SJSA1 (cell line): ENCODE measurements at regions not wholly inside any gene's neighbourhood (a gene's known extent, or its start where the extent isn't known, plus 50 kb on each side); places are given as distances from the start of the nearest gene placed in this dataset.

Experiments
- DNase-seq, 2 experiments: peaks; one replicate each; pipeline ENCODE4 v3.0.0-alpha.2; 2015 to 2020; ENCODE audit warnings: low spot score in 2 of 2, low read depth in 1 of 2
- H3K27ac ChIP-seq: fragments of 250-450 bp; sonication (Bioruptor Pico); 2 replicates; pipeline ENCODE4 v1.5.1; 2020; ENCODE audit warnings: mild to moderate bottlenecking, moderate library complexity
- H3K27me3 ChIP-seq: fragments of 250-450 bp; sonication (Bioruptor Pico); replicated peaks from 2 replicates; pipeline ENCODE4 v1.5.1; 2020; ENCODE audit warnings: mild to moderate bottlenecking, moderate library complexity
- H3K36me3 ChIP-seq: fragments of 250-450 bp; sonication (Bioruptor Pico); 2 replicates; pipeline ENCODE4 v1.5.1; 2020; ENCODE audit warnings: mild to moderate bottlenecking
- H3K4me1 ChIP-seq: fragments of 250-450 bp; sonication (Bioruptor Pico); replicated peaks from 2 replicates; pipeline ENCODE4 v1.6.1; 2021; ENCODE audit warnings: mild to moderate bottlenecking
- H3K4me3 ChIP-seq: fragments of 250-450 bp; sonication (Bioruptor Pico); 2 replicates; pipeline ENCODE4 v1.5.1; 2020; ENCODE audit warnings: mild to moderate bottlenecking
- H3K9me3 ChIP-seq: fragments of 250-450 bp; sonication (Bioruptor Pico); replicated peaks from 2 replicates; pipeline ENCODE4 v1.5.1; 2020; ENCODE audit warnings: mild to moderate bottlenecking

DNA sequence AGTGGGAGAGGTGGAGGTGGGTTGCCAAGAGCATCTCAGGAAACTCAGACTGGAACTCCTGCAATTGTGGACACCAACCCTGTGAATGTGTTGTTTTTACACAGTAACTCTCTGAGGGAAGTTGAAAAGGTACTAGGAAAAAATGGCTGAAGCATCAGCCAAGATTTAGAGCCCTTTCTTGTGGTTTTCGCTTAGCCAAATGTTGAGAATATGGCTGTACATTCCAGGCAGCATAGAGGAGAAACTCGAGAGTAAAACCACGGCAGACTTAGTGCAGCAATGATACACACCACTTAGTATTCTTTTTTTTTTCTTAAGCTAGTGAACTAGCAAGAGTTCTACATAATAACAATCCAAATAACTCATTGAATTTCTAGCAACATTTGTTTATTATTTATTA is 309.7 kb upstream of the MTNR1B start:
- Histone ChIP-seq H3K36me3 (no peaks in the 10 kb centered on the region), H3K4me1 (no peaks in the 10 kb centered on the region), H3K27ac (no peak overlapping the region), H3K4me3 (no peak overlapping the region), H3K9me3 (no peaks in the 10 kb centered on the region), H3K27me3 (no peaks in the 10 kb centered on the region)
- DNase-seq: no peak

DNA sequence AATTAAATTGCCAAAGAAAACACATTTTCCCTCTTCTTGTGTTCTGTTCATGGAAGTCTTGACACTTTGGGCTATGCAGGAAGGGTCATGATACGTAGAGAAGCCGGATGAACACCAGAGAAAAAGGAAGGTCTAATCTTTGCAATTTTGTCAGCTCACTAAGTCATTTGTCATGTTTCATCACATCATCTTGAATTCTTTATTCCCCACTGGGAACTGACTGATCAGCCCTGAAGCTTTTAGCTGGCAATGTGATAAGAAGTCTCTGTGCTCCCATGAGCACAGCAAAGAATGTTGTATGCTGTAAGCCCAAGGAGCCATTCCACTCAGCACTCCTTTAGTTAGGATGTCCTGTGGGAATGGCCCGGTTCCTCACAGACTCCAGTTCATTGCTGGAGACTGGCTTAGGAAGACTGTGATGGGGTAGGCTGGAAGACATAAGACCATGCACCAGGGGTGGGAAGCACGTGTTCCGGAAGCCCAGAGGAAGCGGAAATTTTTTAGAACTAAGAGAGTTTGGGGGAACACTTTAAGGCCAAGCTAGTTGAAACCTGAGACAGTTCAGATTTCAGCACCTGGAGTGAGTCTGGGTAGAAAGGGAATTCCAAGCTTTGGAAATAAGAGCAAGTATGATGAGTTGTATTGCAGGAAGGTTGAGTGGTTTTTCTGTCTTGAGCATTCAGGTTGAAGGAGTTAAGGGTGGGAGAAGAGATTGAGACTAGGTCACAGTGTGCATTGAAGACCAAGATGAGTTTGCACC is 306.7 kb upstream of the MTNR1B start:
- no peak for DNase-seq
- Histone ChIP-seq H3K36me3 (no peaks in the 10 kb centered on the region), H3K9me3 (no peaks in the 10 kb centered on the region), H3K27ac (no peak overlapping the region), H3K4me3 (no peak overlapping the region), H3K4me1 (no peaks in the 10 kb centered on the region), H3K27me3 (no peaks in the 10 kb centered on the region)

DNA sequence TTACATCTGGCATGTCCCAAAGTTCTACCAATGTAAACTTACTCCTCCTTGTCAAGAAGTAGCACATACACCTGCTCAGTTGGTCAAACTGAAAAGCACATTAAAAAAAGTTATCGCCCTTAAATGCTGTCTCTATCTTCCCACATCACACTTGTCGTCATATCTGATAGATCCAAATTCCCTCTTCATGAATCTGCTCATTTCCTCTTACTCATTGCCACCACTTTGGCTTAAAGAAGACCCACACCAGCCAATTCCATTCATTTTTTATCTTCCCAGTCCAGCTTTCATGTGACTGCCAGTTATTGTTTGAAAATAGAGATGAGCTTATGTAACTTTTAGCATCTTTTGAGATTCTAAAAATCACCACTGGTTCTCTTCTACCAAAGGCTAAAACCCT is 305.9 kb upstream of the MTNR1B start:
- no peaks in the 10 kb centered on the region for H3K27me3 ChIP-seq
- DNase-seq: no peak
- H3K4me1 ChIP-seq: no peaks in the 10 kb centered on the region
- no peaks in the 10 kb centered on the region for H3K36me3 ChIP-seq
- H3K4me3 ChIP-seq: no peak overlapping the region
- H3K9me3 ChIP-seq: no peaks in the 10 kb centered on the region
- H3K27ac ChIP-seq: no peak overlapping the region

DNA sequence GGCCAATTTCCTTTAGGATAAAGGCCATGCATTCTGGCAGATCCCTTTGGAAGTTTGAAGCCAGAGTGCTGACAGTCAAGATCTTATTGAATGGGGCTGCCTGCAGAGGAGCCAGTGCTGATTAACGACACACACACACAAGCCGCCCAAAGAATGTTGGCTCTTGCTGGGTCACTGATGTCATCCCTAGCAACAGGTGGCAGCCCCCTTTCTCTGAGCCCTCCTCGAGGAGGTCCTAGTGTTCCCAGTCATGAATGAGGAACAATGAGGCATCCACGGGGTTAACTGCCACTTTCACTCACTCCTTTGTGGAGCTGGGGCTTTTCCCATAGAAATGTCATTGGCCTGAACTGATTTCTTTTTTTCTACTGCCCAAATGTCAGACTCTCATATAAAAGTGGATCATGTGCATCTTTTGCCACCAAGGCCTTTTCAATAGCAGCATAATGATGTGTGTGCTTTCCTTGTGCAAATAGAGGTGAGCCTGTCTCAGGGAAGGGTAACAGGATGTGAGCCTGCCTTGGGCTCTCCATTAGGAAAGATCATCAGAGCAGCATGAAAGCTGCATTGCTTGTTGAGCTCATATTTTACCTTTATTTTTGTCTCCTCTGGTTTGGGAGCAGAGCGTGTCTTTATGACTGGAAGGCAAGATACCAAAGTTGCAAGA is 301.8 kb upstream of the MTNR1B start:
- Histone ChIP-seq H3K36me3 (no peaks in the 10 kb centered on the region), H3K9me3 (no peaks in the 10 kb centered on the region), H3K4me3 (no peak overlapping the region), H3K4me1 (no peaks in the 10 kb centered on the region), H3K27ac (no peak overlapping the region), H3K27me3 (no peaks in the 10 kb centered on the region)
- no peak for DNase-seq

DNA sequence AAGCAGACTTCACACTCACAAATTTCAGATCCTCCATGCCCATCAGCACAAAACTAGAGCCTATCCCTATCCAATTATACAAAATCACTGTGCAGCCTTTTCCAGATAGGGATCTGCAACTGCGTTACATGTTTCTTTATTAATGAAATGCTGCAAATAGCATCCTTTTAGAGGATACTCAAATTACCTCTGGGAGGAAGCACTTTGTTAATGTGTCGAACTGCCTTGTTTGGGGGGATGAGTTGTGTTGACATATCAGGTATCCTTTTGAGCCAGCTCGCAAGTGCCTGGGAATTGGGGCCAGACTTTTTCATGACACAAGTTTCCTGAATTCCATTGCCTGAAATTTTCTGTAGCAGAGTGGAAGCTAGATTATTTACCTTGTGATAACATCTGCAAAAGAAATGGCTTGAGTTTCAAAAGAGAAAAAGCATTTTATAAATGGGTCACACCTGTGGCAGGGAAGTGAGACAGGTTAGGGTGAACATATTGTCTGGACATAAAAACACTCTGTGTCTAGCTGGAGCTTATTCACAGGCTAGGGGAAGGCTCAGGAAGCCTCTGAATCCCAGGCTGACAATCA is 299.1 kb upstream of the MTNR1B start:
- DNase-seq: no peak
- Histone ChIP-seq H3K36me3 (no peaks in the 10 kb centered on the region), H3K9me3 (no peaks in the 10 kb centered on the region), H3K4me1 (no peaks in the 10 kb centered on the region), H3K27me3 (no peaks in the 10 kb centered on the region), H3K27ac (no peak overlapping the region), H3K4me3 (no peak overlapping the region)

DNA sequence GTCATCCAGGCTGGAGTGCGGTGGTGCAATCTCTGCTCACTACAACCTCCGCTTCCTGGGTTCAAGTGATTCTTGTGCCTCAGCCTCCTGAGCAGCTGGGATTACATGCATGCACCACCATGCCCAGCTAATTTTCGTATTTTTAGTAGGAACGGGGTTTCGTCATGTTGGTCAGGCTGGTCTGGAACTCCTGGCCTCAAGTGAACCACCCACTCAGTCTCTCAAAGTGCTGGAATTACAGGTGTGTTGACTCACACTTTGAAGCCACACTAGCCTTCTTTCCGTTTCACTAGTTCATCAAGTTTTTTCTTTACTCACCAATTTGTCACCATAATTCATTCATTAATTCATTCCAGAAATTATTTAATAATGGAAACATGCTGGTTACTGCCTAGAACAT is 298.4 kb upstream of the MTNR1B start:
- Histone ChIP-seq H3K4me3 (no peak overlapping the region), H3K4me1 (no peaks in the 10 kb centered on the region), H3K36me3 (no peaks in the 10 kb centered on the region), H3K27ac (no peak overlapping the region), H3K9me3 (no peaks in the 10 kb centered on the region), H3K27me3 (no peaks in the 10 kb centered on the region)
- no peak for DNase-seq

DNA sequence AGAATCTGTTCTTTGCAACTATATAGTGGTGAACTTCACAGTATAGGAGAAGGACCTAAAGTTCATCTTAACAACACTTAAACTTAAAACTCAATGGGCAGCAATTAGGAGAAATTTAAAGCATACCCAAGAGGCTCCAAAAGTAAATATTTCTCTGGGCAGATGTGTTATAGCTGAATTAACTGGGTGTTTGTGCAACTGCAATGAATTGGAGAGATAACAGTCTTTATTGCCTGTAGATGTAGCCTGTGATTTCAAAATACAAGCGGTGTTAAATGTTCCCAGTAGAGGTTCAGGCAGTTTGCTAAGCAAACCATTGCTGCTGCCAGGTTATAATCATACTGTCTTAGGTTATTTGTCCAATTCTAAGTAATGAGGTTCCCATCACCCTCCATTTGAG is 294.1 kb upstream of the MTNR1B start:
- Histone ChIP-seq H3K27ac (no peak overlapping the region), H3K9me3 (no peaks in the 10 kb centered on the region), H3K36me3 (no peaks in the 10 kb centered on the region), H3K4me3 (no peak overlapping the region), H3K27me3 (no peaks in the 10 kb centered on the region), H3K4me1 (no peaks in the 10 kb centered on the region)
- DNase-seq: no peak

DNA sequence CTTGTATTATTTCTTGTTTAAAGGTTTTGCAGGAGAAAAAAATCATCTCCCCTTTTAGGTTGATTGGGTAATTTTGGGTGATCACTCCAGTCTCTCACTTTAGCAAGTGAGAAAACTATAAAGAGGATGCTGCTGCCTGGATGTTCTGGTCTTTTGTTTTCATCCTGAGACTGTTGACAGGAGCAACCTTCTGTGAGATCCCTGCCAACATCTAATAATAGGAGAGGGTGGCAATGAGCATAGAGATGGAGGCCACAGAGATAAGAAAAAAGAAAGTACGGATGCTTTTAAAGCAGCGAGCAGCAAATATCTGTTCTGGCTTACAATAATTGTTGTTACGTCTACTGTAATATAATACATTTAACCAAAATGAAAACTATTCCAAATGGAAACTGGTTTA is 293.6 kb upstream of the MTNR1B start:
- H3K4me1 ChIP-seq: no peaks in the 10 kb centered on the region
- H3K36me3 ChIP-seq: no peaks in the 10 kb centered on the region
- no peak overlapping the region for H3K27ac ChIP-seq
- no peaks in the 10 kb centered on the region for H3K27me3 ChIP-seq
- no peak for DNase-seq
- no peaks in the 10 kb centered on the region for H3K9me3 ChIP-seq
- H3K4me3 ChIP-seq: no peak overlapping the region

DNA sequence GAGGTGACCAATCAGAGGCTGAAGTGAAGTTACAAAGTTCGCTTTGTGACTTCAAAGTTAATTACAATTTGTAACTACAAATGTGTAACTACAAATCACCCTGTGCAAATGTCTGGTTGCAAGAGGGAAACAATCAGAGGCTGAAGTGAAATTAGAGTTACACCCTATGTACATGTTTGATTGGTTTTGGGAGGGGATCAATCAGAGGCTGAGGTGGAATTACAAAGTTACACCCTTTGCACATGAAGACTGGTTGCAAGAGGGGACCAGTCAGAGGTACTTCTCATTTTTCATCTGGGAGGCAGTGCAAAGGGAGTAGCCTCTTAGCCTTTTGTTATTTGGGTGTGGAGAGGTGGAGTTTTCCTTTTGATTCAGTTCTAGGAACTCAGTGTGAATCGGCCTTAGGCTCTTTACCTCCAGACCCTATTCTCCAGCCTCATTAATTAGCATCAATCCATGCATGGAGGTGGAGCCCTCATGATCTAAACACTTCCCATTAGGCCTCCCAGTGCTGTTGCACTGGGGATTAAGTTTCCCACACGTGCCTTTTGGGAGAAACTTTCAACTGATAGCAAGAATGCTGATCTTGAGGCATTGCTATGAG is 291.3 kb upstream of the MTNR1B start:
- H3K36me3 ChIP-seq: no peaks in the 10 kb centered on the region
- no peak for DNase-seq
- H3K4me3 ChIP-seq: no peak overlapping the region
- H3K4me1 ChIP-seq: no peaks in the 10 kb centered on the region
- no peak overlapping the region for H3K27ac ChIP-seq
- H3K27me3 ChIP-seq: no peaks in the 10 kb centered on the region
- H3K9me3 ChIP-seq: no peaks in the 10 kb centered on the region

DNA sequence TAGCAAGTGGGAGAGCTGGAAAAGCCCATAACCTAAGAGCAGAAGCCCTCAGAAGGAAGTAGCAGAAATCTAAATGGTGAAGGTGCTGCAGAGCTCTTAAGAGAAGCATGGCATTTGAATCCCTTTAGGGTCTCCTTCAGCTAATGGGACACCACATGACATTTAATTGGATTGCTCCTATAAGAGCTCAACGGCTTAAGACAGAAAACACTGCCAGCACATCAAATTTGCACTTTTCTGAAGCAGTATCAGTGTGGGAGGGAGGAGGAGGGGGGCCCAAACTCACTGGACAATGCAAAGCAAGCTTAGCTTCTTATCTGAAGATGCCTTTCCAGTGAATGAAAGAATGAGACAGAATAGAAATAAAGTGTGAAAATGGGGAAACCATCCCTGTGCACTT is 287.9 kb upstream of the MTNR1B start:
- Histone ChIP-seq H3K27ac (no peak overlapping the region), H3K4me1 (no peaks in the 10 kb centered on the region), H3K27me3 (no peaks in the 10 kb centered on the region), H3K4me3 (no peak overlapping the region), H3K9me3 (no peaks in the 10 kb centered on the region), H3K36me3 (no peaks in the 10 kb centered on the region)
- DNase-seq: no peak

DNA sequence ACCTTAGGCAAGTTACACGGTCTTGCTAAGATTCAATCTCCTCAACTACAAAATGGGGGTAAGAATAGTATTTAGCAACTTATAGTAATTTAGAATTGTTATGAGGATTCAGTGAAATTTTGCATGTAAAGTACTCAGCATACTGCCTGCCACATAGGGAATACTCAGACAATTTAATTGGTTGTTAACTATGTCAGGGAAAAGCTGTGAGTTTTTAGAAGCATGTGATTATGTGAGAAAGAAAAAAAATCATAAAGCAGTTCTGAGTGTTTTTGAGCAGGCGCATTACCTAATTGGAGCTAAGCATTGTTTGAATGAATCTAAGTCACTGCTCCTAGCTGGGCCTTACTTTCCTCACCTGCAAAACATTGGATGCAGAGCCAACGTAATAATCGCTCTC is 287.3 kb upstream of the MTNR1B start:
- Histone ChIP-seq H3K4me1 (no peaks in the 10 kb centered on the region), H3K4me3 (no peak overlapping the region), H3K9me3 (no peaks in the 10 kb centered on the region), H3K36me3 (no peaks in the 10 kb centered on the region), H3K27me3 (no peaks in the 10 kb centered on the region), H3K27ac (no peak overlapping the region)
- no peak for DNase-seq

DNA sequence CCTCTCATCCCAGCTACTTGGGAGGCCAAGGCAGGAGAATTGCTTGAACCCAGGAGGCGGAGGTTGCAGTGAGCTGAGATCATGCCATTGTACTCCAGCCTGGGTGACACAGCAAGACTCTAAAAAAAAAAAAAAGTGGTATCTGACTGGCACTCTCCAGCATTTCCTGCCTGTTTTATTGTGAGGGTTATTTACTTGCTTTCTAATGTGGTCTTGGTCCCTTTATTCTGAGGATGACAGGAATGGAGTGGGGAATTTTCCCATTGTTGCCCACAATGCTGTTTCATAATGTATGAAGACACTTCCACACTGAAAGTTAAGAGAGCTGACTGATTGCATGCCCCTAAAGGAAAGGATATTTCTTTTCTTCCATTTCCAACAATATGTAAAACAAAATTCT is 286.5 kb upstream of the MTNR1B start:
- no peak for DNase-seq
- no peaks in the 10 kb centered on the region for H3K9me3 ChIP-seq
- H3K27me3 ChIP-seq: no peaks in the 10 kb centered on the region

DNA sequence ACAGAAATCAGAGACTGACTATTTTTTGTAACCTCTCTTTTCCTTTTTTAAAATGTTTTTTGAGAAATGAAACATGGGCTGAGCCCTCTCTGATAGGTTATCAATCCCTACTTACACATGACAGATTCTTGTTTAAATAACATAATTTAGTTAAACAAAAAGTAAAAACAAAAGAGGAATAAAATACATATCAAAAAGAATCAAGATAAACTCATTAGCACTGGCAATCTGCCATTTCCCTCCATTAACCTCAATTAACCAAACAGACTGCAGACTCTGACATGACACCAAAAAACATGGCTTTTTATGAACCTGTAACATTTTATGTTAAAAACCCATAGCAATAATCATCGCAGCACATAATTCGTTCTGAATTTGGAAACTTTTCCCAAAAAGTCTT is 284.4 kb upstream of the MTNR1B start:
- Histone ChIP-seq H3K36me3 (no peaks in the 10 kb centered on the region), H3K4me3 (no peak overlapping the region), H3K27me3 (no peaks in the 10 kb centered on the region), H3K27ac (no peak overlapping the region), H3K4me1 (no peaks in the 10 kb centered on the region), H3K9me3 (no peaks in the 10 kb centered on the region)
- no peak for DNase-seq

More for the DNA sequence above, 286.5 kb upstream of the MTNR1B start:
- H3K36me3 ChIP-seq: no peaks in the 10 kb centered on the region
- no peaks in the 10 kb centered on the region for H3K4me1 ChIP-seq
- no peak overlapping the region for H3K4me3 ChIP-seq
- no peak overlapping the region for H3K27ac ChIP-seq

DNA sequence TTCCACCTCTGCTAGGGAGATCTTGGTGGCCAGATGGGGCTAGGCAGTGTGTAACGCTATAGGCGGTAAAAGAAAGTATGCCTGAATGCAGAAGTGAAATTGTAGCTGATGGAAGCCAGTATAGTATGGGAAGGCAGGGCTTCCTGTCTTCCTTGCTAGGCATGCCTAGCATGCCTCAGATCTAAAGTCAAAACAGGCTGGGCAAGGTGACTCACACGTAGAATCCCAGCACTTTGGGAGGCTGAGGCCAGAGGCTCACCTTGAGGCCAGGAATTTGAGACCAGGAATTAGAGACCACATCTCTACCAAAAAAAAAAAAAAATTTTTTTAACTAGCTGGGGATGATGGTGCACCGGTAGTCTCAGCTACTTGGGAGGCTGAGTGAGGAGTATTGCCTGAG is 281.7 kb upstream of the MTNR1B start:
- Histone ChIP-seq H3K36me3 (no peaks in the 10 kb centered on the region), H3K4me1 (no peaks in the 10 kb centered on the region), H3K27me3 (no peaks in the 10 kb centered on the region), H3K9me3 (no peaks in the 10 kb centered on the region), H3K4me3 (no peak overlapping the region), H3K27ac (no peak overlapping the region)
- DNase-seq: no peak
